GM12892 (cell line): ENCODE measurements at regions not wholly inside any gene's neighbourhood (a gene's known extent, or its start where the extent isn't known, plus 50 kb on each side); places are given as distances from the start of the nearest gene placed in this dataset.

Source experiments
- POLR2A ChIP-seq: IDR thresholded peaks from 2 replicates; pipeline ENCODE4 v1.6.1; 2011; ENCODE audit warnings: low read depth, low read length, control low read depth
- POLR2AphosphoS5 ChIP-seq: IDR thresholded peaks from 2 replicates; pipeline ENCODE4 v1.6.1; 2011; ENCODE audit warnings: low read depth, low read length, control low read depth
- TAF1 ChIP-seq: IDR thresholded peaks from 2 replicates; pipeline ENCODE4 v1.6.1; 2011; ENCODE audit warnings: low read depth, mild to moderate bottlenecking, control low read depth, low read length, borderline replicate concordance

GRCh38 chr4:151946718-151947117, 185.9 kb upstream of the GATB start:
- no peak for TF ChIP-seq POLR2A
- no peak for TF ChIP-seq POLR2AphosphoS5
- no peak for TF ChIP-seq TAF1
